ENCODE measurements at regions not wholly inside any gene's neighbourhood (a gene's known extent, or its start where the extent isn't known, plus 50 kb on each side); places are given as distances from the start of the nearest gene placed in this dataset.

DNA sequence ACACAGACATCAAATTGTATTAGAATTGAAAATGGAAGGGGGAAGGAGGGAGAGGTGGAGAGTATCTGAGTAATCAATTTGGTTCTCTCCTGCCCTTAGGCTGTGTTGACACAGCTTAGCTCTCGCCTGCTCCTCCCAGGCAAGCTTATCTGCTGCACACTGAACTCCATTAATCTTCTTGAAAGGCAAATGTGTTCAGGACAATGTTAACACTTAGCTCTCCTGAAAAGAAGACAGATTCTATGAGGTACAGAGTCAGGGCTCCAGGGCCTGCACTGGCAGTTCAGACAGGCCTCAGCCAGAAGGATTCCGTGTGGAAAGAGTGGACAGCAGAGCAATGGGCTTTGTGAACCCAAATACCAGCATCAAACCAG lies 430.0 kb upstream of the TNP1 start:
- DNase-seq: no peak

DNA sequence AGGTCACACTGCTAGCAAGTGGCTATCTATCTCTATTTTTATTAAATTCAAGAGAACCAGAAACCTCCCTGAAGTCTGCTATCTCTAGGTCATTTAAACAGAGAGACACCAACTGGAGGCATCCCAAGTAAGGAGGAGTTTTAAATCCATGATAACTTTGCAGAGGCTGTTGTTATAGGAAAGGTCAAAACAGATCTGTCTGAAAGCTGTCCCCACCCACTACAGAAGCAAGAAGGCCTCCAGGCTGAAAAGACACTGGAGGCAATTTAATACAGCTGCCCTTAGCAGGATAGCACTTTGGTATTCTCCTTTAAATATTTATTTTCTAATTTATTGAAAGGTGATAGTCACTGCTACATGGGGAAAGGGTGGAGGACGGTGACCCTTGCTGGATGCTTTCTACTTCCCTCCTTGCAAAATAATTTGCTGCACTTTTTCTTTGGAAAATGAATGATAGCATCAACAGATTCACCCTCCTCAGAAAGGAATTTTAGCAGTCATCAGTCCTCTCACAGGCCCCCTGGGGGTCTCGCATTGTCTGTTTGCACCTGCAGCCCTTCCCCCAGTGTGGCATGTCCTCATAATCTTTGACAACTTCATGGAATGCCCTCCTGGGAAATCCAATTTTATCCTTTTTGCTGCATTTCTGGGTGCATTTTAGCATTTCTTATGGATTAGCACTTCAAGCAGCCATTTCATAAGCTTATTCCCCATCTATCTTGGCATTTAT lies 429.5 kb upstream of the TNP1 start:
- no peak for DNase-seq

DNA sequence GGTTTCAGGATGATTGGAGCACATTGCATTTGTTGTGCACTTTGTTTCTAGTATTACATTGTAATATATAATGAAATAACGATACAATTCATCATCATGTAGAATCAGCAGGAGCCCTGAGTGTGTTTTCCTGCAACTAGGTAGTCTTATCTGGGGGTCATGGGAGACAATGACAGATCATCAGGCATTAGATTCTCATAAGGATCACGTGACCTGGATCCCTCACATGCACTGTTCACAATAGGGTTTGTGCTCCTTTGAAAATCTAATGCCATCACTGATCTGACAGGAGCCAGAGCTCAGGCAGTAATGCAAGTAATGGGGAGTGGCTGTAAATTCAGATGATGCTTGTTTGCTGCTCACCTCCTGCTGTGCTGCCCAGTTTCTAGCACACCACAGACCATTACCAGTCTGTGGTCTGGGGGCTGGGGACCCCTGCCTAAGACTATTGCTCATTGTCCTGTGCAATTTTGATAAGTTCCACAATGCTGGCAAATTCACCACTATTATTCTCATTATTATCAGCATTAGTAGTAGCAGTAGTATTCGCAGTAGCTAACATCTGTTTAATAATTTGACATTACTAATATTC lies 428.7 kb upstream of the TNP1 start:
- DNase-seq: no peak

DNA sequence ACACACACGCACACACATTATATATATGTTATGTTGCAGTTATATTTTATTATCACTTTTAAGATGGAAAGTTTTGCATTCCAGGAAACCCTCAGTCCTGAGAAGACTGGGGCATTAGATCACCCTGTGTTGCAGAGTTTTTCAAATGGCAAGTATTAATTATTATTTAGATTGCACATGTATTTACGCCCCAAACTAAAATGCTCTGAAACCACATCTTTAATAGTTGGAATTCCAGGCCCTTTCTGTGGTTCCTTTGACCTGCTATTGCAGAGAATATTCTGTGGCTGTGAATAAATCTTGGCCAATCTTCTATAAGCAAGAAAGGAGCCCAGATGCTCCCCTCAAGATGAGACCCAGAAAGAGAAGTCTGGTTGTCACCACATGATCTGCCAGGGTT lies 427.0 kb upstream of the TNP1 start:
- DNase-seq: no peak

DNA sequence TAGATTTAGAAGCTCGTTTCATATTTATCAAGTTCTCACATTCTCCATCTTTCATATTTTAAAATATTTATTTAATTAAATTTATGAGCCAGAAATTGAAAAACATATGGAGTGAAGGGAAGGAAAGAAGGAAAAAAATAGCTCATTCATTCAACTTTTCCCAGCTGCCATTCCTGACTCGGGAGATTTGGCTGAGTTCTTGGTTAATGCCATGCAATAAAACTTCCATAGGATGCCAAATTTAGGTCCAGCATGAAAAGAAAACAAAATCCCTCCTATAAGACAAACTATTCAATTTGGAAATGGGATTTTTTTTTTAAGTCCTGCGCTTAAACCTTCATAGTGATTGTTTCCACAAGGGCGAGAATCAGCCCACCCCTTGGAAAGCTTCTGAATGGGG lies 426.1 kb upstream of the TNP1 start:
- DNase-seq: no peak

DNA sequence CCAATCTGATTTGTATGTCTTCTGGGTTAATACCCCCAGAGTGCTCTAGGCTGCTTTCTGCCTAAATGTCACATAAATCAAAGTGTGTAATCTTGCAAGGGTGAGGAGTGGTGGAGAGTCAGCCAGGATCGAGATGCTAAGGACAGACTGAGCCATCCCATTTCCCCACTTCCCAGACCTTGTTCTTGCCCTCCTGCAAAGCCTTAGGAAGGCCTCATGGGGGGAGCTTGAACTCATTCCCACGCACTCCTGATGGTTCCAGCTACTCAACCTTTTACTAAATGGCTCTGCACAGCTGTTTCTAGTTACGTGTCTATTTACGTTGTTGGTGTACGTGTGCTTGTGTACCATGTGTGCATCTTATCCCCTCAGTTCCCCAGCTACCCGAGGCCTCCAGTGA lies 423.6 kb upstream of the TNP1 start:
- DNase-seq: no peak

DNA sequence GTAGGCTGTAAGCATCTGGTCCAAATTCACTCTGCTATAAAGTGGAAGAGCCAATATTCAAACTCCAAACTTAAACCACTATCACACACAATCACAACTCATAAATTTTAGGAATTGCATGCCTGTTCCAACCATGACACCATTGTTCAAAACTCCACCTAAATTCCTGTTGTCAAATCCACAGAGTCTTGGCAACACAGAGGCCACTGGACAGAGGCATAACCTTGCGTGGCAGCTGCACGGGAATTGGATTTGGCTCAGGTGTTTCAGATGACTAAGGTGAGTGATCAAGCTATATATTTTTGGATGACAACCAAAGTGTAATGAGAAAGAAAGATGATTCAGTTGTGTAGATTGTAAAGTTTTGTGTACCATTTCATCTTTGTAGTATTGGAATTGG lies 422.7 kb upstream of the TNP1 start:
- DNase-seq: no peak

DNA sequence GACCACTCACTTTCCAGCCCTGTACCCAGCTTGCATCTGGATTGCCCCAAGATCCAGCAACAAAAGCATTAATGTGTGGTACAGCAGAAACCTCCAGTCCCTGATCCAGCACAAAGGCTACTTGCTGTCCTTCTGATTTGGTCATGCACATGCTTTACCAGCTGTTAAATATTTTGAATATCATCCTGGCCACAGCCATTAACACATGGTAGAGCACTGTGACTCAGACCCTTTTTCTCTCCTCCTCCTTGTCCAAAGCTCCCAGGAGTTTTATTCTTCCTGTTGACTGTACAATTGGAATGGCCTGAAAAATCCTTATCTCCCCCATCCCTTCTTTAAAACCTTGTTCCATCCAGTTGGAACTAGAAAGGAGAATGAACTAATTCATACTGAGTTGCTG lies 419.7 kb upstream of the TNP1 start:
- no peak for DNase-seq

DNA sequence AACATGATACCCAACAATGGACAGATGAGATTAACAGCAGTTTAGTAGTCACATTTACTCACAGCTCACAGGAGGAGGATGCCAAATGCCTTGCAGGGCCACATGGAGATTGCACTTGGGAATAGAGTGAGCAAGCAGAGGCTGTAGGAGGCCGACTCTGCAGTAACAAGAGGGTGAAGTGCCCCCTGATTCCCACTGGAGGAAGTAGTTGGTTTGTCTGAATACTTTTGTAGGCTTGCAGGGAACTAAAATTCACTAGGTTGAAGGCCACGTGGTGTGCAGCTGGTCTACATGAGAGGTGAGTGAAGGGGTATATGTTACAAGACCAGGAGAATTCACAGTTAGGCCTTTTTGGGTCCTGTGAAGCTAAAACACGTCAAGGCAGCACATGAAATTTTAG lies 419.3 kb upstream of the TNP1 start:
- no peak for DNase-seq

DNA sequence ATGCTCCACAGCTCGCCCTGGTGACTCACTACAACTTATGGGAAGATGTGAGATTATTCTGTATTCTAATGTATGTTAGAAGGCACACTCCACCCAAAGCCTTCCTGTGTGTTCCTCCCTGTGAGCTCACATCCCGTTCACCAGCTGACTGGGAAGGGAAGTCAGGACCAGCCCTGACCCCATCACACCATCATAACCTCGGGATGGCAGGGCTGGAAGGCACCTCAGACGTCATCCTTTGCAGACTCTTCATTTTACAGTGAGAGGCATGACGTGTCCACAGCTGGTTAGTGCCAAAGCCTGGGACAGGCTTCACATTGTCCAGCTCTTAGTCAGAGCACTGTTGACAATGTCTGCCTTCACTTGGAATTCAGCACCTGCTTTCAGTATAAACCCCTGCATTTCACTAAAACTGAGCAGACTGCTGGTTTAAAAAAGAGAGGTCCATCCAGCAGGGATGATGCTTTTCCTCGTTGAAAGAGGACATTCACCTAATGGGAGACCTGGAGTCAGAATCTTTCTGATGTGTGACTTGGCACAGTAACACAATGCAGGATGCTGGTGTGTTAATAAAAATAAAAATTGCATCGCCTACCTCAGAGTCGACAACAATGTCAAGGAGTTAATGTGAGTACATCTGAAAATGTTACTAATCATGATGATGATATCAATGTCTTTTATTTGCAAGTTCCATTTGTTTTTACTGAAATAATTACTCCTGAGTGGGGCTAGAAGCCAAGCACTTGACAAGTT lies 418.0 kb upstream of the TNP1 start:
- DNase-seq: no peak

DNA sequence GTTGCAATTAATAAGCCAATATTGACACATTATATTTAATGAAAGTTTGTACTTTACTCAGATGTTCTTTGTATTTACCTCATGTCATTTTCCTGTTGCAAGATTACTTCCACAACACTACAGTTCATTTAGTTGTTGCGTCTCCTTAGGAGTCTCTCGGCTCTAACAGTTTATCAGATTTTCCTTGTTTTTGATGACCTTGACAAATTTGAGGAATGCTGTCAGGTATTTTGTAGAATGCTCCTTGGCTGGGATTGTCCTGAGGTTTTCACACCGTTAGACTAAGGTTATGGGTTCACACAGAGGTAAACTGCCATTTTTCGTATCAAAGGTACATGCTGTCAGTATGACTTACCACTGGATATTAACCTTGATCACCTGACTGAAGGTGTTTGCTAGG lies 416.6 kb upstream of the TNP1 start:
- DNase-seq: no peak

DNA sequence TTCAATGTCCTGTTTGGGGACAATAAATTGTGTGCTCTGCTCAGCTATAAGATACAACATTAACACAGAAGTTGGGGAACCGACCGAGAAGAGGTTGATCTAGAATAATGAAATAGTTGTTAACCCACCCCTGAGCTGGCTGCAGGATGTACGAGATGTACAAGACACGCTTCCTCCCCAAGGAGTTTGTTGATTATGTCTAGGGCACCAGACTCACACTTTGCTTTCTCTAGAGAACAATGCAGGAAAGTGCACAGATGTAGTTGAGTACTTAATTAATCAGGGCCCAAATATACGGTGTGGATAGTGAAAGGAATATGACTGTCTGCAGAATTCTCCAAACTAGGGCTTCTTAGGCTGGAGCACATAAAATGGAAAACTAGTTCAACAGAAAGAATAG lies 415.2 kb upstream of the TNP1 start:
- DNase-seq: no peak

DNA sequence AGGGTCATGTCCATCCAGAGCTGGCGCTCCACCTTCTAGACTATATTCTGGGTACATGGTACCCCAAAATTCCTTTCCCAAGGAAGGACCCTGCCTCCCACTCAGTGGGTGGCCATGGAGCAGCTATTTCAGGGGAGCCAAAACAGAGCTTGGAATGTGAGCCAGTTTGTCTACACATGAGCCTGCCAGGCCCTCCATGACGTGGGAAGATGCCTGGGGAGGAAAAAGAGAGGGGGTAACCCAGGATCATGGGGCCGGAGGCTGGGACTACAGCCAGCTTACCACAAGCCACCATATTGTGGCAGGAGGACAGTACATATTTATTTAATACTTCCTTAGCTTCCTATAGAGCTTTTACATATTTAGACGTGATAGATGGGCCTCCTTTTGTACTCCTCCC lies 414.7 kb upstream of the TNP1 start:
- no peak for DNase-seq

DNA sequence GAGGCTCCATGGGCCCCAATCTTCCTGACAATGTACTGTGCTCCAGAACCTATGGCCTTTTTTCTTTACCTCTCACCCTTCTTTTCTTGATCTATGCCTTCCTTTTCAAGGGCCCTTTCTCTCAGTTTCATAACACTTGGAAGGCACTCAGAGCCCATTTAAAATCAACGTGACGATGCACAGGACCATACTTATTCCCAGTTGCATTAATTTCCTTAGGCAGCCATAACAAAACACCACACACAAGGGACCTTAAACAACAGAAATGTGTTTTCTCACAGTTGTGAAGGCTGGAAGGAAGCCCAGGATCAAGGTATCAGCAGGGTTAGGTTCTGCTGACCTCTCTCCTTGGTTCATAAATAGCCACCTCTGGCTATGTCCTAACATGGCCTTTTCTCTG lies 414.0 kb upstream of the TNP1 start:
- no peak for DNase-seq

DNA sequence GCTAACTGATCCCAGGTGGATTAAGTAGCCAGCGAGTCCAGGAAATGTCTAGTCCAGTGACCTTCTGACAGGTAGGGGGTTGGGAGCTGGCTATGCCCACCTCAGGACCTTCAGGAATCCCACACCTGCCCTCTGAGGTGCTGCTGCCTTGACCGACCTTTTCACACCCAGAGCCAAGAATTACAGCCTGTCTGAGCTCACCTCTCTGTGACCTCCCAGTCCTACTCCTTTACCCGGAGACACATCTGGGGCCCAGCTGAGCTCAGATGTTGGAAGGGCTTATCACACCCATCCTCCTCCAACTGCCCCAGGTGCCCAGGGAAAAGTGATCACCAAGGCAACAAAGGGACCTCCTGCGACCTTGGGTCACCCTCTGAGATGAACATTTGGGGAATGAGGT lies 413.3 kb upstream of the TNP1 start:
- no peak for DNase-seq

DNA sequence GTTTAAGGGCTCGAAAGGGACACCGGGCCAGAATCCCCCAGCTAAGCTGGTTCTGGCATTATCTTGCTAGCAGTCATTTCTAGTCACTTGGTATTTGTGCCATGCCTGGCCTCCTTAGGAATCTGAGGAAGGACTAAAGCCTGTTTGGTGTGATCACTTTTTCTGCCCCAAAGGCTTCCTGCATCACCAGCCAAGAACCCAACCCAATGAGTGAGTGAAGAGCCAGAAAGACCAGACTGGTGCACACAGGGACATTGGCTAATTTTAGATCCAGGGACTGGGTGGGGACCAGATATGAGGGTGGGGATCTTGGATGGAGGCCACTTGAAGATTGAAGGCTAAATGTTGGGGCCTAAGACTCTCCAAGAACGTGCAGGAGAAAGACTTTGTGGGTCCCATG lies 411.9 kb upstream of the TNP1 start:
- no peak for DNase-seq

DNA sequence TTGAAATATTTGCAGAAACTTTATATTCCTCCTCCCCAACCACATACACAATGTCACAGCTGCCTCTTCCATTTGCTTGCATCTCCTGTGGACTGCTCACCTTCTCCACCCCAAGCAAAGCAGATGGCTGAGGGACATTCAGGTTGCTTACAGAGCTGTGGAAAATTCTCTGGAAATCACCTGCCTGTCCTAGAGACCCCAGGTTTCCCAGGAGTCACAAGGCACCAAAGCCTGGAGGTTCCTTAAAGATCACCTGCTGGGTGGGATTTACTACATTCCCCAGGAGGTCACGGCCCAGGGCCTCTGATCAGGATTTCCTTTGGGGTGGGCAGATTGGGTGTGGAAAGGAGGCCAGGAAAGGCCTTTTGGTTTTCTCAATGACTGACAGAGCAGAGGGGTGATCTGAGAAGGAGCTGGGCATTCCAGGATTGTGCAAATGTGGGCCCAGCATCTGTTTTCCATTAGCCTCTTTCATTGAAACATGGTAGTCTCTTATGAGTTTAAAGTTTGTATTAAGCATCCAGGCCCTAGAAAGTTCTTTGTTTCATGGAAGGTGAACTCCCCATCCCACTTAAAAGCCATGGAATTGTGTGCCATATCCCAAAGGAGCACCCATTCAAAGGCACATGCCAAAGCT lies 410.7 kb upstream of the TNP1 start:
- no peak for DNase-seq

DNA sequence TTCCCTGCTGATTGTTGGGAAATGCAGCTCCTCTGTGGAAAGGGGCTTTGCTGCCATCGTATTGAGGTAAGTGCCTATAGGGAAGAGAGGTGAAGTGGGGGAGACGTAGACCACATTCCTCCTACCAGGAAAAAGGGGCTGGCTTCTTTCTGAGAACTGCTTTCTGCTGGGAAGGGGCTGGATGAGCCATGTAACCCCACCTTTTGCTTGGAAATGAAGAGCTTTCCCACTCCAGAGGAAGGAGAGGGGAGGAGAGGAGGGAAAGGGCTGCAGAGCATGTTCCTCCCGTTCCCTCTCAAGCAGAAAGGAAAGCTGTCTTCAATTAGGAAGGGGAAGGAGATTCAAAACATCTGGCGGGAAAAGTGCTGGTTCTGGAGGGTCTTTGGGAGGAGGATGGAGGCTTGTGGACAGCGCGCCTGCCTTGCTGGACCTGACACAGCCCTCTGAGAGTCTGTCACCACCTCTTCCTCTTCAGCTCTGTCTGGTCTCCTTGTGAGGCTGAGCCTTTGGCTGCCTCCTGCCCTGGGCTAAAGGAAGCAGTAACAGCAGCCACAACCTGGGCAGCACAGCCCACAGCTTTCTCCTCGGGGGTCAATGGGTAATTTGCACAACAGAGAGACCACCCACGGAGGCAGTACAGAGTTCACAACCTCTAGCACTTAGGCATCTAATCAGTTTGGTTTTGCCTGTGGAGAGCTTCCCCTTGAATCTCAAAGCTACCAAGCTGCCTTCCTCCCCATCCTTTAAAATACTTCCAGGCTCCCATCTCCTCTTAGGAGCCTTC lies 410.0 kb upstream of the TNP1 start:
- DNase-seq: no peak

DNA sequence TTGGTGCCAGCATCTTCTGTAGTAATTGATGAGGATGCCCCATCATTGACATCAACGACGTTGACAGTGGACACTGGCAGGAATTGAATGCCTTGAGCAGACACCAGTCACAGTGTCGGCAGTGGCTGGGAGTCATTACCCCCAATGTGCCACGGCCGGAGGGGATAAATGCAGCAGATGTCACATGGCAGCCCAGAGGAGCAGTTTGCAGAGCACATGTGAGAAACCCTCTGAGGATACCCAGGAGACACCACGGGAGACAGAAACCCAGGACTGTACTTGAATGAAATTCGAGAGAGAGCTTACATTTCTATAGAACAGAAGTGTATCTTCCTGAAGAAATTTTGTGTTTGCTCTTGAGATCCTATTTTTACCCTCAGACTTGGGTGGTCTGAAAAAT lies 409.1 kb upstream of the TNP1 start:
- DNase-seq: no peak

DNA sequence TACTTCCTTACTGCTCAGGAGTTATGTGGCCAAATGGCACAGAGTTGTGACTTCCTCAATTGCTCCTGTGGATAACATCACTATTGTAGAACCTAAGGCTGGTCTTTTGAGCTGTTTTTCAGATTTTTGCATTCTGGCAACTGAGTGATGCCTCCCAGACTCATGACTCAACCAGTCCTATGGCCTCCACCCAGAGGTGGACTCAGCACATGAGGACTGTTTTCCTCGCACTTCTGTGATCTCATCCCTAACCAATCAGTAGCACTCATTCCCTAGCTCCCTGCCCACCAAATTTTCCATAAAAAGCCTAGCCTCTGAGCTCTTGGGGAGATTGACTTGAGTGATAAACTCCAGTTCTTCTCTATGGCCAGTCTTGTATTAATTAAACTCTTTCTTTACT lies 407.9 kb upstream of the TNP1 start:
- DNase-seq: no peak

DNA sequence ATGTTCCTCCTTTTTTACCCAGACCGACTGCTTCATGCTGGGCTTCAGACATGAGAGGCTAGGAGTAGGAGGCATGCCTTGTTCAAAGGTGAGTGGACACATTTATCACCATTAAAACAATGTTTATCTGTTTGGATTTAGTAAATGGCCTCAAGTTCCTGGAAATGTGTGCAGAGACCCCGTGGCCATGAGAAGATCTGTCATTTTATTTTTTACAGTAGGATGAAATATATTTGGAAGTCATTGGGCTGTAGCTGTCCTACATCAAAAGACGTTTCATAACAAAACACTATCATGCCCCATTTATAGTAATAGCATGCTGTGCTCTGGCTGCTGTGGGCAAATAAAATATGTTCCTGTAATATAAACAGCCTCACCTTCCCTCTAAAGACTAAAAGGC lies 403.9 kb upstream of the TNP1 start:
- no peak for DNase-seq

DNA sequence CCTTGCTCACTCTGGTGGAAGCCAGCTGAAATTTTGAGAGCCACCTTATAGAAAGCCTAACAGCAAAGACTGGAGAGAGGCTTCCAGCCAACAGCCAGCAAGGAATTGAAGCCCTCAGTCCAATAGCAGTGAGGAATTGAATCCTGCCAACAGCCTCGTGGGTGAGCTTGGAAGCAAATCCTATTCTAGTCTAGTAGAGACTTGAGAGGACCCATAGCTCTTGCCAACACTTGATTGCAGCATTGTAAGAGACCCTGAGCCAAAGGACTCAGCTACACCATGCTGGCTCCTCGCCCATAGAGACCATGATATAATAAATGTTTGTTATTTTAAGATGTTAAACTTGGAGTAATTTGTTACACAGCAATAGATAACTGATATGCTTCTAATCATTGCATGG lies 403.0 kb upstream of the TNP1 start:
- no peak for DNase-seq

DNA sequence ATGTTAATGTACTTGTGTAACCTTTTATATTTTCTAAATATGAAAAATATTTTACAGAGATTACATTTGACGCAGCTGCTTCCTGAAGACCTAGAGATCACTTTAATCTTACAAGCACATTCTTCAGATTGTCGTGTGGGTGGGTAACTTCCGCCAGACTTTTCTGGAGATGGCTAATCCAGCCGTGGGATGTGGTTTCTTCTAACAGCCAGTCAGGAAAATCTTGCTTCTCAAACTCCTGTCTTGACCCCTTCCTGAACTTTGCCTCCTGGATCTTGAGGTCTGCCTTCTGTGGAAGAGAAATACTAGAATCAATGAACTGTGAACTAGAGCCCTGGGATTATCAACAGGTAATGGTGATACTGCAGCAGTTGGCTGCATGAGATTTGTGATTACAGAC lies 401.6 kb upstream of the TNP1 start:
- no peak for DNase-seq

Measured in NCI-H2171 (cell line).